GM21825 (cell line): ENCODE measurements at regions not wholly inside any gene's neighbourhood (a gene's known extent, or its start where the extent isn't known, plus 50 kb on each side); places are given as distances from the start of the nearest gene placed in this dataset.
A peak's percentile ranks its signal among the peaks of the same experiment; 100 is the strongest.

ENCODE experiments used
- ATAC-seq: cut with Tn5 transposase; IDR thresholded peaks from one replicate; pipeline ENCODE4 v1.9.1; 2021; ENCODE audit warnings: mild to moderate bottlenecking, moderate library complexity; ENCODE audit not compliant: unreplicated experiment

DNA sequence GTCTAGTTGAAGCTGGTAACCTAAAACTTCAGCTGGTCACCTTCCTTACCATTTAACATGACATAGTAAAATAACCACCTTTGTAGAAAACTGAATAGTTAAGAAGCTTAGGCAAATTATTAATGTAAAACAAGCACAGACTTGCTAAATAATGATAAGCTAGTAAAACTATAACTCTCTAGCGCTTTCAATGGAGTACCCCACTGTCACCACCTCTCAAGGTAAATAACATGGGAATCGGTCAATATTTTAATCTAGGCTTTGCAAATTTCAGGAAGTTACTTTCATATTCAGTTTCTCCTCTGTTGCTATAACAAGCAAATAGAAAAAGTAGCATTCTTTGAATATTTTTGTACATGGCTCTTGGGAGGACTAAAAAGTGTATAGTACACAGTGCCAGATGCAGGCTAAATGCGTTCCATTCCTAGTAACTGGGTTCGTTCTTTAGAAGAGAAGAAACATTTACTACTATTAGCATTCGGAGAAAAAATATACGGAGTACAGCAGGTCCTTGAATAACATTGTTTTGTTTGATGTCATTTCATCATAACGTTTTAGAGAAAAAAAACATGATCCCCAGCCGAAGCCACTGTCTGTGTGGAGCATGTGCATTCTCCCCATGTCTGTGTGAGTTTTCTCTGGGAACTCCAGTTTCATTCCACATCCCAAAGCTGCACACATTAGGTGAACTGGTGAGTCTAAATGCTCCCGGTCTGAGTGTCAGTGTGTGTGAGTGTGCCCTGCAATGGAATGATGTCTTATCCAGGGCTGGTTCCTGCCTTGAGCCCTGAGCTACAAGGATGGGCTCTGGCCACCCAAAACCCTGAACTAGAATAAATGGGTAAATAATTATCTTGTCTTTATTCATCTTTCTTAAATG lies 52.5 kb downstream of the EPRS1 start:
- no peak for ATAC-seq

- ATAC-seq, result no peak
Observed at GRCh38 chr1:219991919-219992318, 54.4 kb downstream of the EPRS1 start.

- ATAC-seq, result no peak
Observed at GRCh38 chr1:219991511-219991810, 54.8 kb downstream of the EPRS1 start.

DNA sequence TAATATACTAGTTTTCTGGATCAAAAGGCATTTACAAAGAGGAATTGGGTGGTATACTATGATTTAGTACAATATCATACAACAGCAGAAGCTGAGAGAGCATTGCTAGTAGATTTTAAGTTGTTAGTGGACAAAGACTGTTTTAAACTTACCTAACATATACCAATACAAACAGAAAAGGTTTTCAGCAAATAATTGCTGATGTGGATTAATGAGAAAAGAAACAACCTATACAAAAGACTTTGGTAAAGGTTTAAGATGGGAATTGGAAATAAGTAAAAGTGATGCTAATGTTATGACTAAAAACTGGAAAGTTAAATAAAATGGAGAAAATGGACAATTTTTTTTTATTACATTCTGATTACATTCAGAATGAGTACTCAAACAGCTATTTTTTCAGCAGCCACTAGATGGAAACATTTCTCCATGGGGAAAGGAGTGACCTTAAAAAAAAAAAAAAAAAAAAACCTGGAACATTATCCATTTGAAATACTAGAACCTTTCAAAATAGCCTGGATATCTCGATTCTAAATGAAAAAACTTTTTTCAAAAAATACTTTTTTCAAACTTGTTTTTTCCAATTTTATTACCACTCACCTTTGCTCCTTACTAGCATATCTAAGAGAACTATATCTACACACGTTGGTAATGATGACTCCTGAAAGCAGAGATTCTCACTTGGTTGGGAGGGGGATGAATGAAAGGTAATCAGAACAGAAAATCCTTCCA lies 55.4 kb downstream of the EPRS1 start:
- no peak for ATAC-seq

- no peak for ATAC-seq
Observed at GRCh38 chr1:219989766-219990165, 56.5 kb downstream of the EPRS1 start.

- no peak for ATAC-seq
Observed at GRCh38 chr1:219988818-219989217, 57.5 kb downstream of the EPRS1 start.

DNA sequence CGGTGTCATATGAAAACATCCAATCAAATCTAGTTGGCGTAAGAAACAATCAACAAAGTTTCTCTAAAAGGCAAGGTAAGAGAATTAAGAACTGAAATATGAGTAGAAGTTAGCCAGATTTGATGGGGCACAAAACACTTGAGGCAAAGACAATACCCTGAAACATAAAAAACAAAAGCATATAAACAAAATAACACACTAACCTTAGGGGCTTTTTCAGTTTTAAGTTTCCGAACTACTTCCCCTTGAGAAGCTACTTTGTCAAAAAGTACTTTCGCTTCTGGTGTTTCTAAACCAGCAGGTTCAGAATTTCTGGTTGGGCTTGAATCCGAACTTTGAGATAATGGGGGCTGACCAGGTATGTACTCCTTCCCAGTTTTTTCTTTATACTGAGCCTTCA lies 57.9 kb downstream of the EPRS1 start:
- ATAC-seq, result peak; percentile 60

GRCh38 chr1:219987325-219987724 lies 59.0 kb upstream of the SLC30A10 start:
- ATAC-seq, result no peak

- no peak for ATAC-seq
Observed at GRCh38 chr1:219985169-219985568, 56.8 kb upstream of the SLC30A10 start.
